Endothelial cell of umbilical vein (primary cell): ENCODE measurements at regions not wholly inside any gene's neighbourhood (a gene's known extent, or its start where the extent isn't known, plus 50 kb on each side); places are given as distances from the start of the nearest gene placed in this dataset.
A peak's percentile ranks its signal among the peaks of the same experiment; 100 is the strongest.

Source experiments
- BruUV-seq: library from RNA; stranded (reverse); fragments of 400-500 nt; replicated peaks from 2 replicates; lab custom pipeline; 2021; lab: Mats Ljungman, UMichigan
- CTCF ChIA-PET: fragments of 300-600, 350-600 bp; sonication (Branson Sonifier 250); formaldehyde crosslinking; loops from one replicate; lab custom pipeline; 2021; ENCODE audit warnings: antibody characterized with exemption, inconsistent platforms; lab: Charles Lee
- POLR2A ChIA-PET: fragments of 300-600, 350-600 bp; sonication (Branson Sonifier 250); formaldehyde crosslinking; loops from one replicate; lab custom pipeline; 2021; ENCODE audit warnings: antibody characterized with exemption, inconsistent platforms; lab: Charles Lee
- DNase-seq: peaks from one replicate; pipeline ENCODE4 v3.0.0-alpha.2; 2011; ENCODE audit warnings: low read depth, low spot score
- FAIRE-seq: peaks from 2 replicates; lab custom pipeline; 2011; peaks lifted over from hg19 to GRCh38; lab: Jason Lieb, UNC
- H2AFZ ChIP-seq: 2 replicates; pipeline ENCODE4 v1.6.0; 2012; ENCODE audit warnings: low read depth, low read length, control low read depth, inconsistent platforms
- H3K27ac ChIP-seq: 2 replicates; pipeline ENCODE4 v1.5.1; 2011; ENCODE audit warnings: low read depth, mild to moderate bottlenecking, control low read depth, low read length, moderate library complexity; ENCODE audit not compliant: insufficient read depth
- H3K27me3 ChIP-seq, 2 experiments: 2 replicates each; pipeline versions ENCODE4 v1.6.0 to v1.6.1; 2011; ENCODE audit warnings: low read length in 2 of 2, mixed read lengths in 1 of 2; ENCODE audit not compliant: control insufficient read depth in 2 of 2, insufficient read depth in 2 of 2
- H3K36me3 ChIP-seq, 2 experiments: 2 replicates in 1 of 2; 3 replicates in 1 of 2; pipeline ENCODE4 v1.5.1; 2011; ENCODE audit warnings: low read length in 2 of 2, mild to moderate bottlenecking in 1 of 2, moderate library complexity in 1 of 2; ENCODE audit not compliant: control insufficient read depth in 2 of 2, insufficient read depth in 2 of 2; ENCODE audit errors: extremely low read depth in 1 of 2
- H3K4me1 ChIP-seq: 3 replicates; pipeline ENCODE4 v1.5.1; 2011; ENCODE audit warnings: mild to moderate bottlenecking, low read length; ENCODE audit not compliant: control insufficient read depth, insufficient read depth; ENCODE audit errors: extremely low read depth
- H3K4me2 ChIP-seq: 2 replicates; pipeline ENCODE4 v1.6.1; 2011; ENCODE audit warnings: low read length, control low read depth, mixed read lengths; ENCODE audit not compliant: insufficient read depth
- H3K4me3 ChIP-seq, 3 experiments: fragments of 200-600 bp in 1 of 3; sonication (generic), shearing (Covaris generic) in 1 of 3; replicated peaks in 1 of 3; 2 replicates each; pipeline ENCODE4 v1.5.1; 2011 to 2016; ENCODE audit warnings: control low read depth in 3 of 3, low read length in 3 of 3, mild to moderate bottlenecking in 2 of 3, inconsistent platforms in 1 of 3, low read depth in 1 of 3, moderate library complexity in 1 of 3; ENCODE audit not compliant: insufficient read depth in 1 of 3
- H3K79me2 ChIP-seq: 2 replicates; pipeline ENCODE4 v1.6.0; 2012; ENCODE audit warnings: low read length, inconsistent platforms; ENCODE audit not compliant: control insufficient read depth, insufficient read depth
- H3K9ac ChIP-seq: replicated peaks from 2 replicates; pipeline ENCODE3; 2011; ENCODE audit warnings: low read length, control low read depth; ENCODE audit not compliant: insufficient read depth; ENCODE audit errors: extremely low read depth
- H3K9me1 ChIP-seq: replicated peaks from 3 replicates; pipeline ENCODE4 v1.6.0; 2011; ENCODE audit warnings: mild to moderate bottlenecking, low read length; ENCODE audit not compliant: control insufficient read depth, insufficient read depth; ENCODE audit errors: extremely low read depth
- H3K9me3 ChIP-seq: replicated peaks from 2 replicates; pipeline ENCODE4 v1.5.1; 2012; ENCODE audit warnings: low read length, inconsistent platforms; ENCODE audit not compliant: control insufficient read depth, insufficient read depth
- H4K20me1 ChIP-seq: replicated peaks from 2 replicates; pipeline ENCODE3; 2011; ENCODE audit warnings: mild to moderate bottlenecking, low read length; ENCODE audit not compliant: control insufficient read depth, insufficient read depth; ENCODE audit errors: extremely low read depth
- CTCF ChIP-seq, 2 donors: IDR thresholded peaks; 1 replicate in 1 of 2; 2 replicates in 1 of 2; pipeline ENCODE4 v1.5.1; 2011; ENCODE audit warnings: low read length in 2 of 2, mild to moderate bottlenecking in 2 of 2, moderate library complexity in 2 of 2, control low read depth in 1 of 2, inconsistent platforms in 1 of 2, low read depth in 1 of 2; ENCODE audit not compliant: insufficient read depth in 1 of 2; ENCODE audit errors: extremely low read depth in 1 of 2
- EZH2 ChIP-seq: IDR thresholded peaks from 2 replicates; pipeline ENCODE4 v1.6.1; 2012; ENCODE audit warnings: borderline replicate concordance, low read depth, mild to moderate bottlenecking, moderate library complexity, low read length, inconsistent platforms; ENCODE audit not compliant: severe bottlenecking
- FOS ChIP-seq: IDR thresholded peaks from 2 replicates; pipeline ENCODE4 v1.6.1; 2011; ENCODE audit warnings: mild to moderate bottlenecking, low read length, moderate library complexity, borderline replicate concordance; ENCODE audit not compliant: insufficient read depth
- GATA2 ChIP-seq: IDR thresholded peaks from 2 replicates; pipeline ENCODE4 v1.7.0; 2011; ENCODE audit warnings: low read depth, mild to moderate bottlenecking, moderate library complexity, mixed read lengths, low read length; ENCODE audit not compliant: insufficient read length, insufficient read depth
- JUN ChIP-seq: IDR thresholded peaks from 2 replicates; pipeline ENCODE4 v1.6.1; 2011; ENCODE audit warnings: borderline replicate concordance, low read depth; ENCODE audit not compliant: insufficient read length, insufficient read depth
- MAX ChIP-seq: IDR thresholded peaks from 2 replicates; pipeline ENCODE4 v1.6.1; 2011; ENCODE audit not compliant: insufficient read depth, insufficient read length
- MYC ChIP-seq: IDR thresholded peaks from one replicate; pipeline ENCODE4 v1.6.1; 2011; ENCODE audit warnings: mild to moderate bottlenecking, low read depth, low read length
- POLR2A ChIP-seq: IDR thresholded peaks from 2 replicates; pipeline ENCODE4 v1.6.1; 2012; ENCODE audit warnings: low read depth, mild to moderate bottlenecking, control low read depth, low read length
- POLR2AphosphoS5 ChIP-seq: IDR thresholded peaks from 2 replicates; pipeline ENCODE4 v1.6.1; 2012; ENCODE audit warnings: low read depth, mild to moderate bottlenecking, control low read depth, low read length, moderate library complexity; ENCODE audit not compliant: insufficient read depth
- dilution Hi-C: fragments of 300-500 bp; cut with MboI; formaldehyde crosslinking; loops from one replicate; pipeline ENCODE4 v1.15.0; 2019; ENCODE audit warnings: low sequenced_read_pairs; ENCODE audit not compliant: extremely low pct_ligation_motif_present
- intact Hi-C: fragments of 100-400 bp; cut with micrococcal nuclease; formaldehyde crosslinking; loops from one replicate; pipeline ENCODE4 v1.10.0; 2022

- Histone ChIP-seq H4K20me1 (no peaks in the 10 kb centered on the region), H2AFZ (peak overlapping the region; percentile 33), H3K4me3 (no peak overlapping the region), H3K9me1 (no peaks in the 10 kb centered on the region), H3K4me1 (peaks cover 33% of the 10 kb centered on the region), H3K9me3 (no peaks in the 10 kb centered on the region), H3K27me3 (no peaks in the 10 kb centered on the region), H3K36me3 (no peaks in the 10 kb centered on the region), H3K79me2 (no peaks in the 10 kb centered on the region), H3K4me2 (no peak overlapping the region), H3K27ac (no peak overlapping the region), H3K9ac (no peak overlapping the region)
- ChIA-PET POLR2A (no interaction called here), CTCF (interaction anchor here (0.6 to 0.8 kb wide), 4 partner anchors 11 to 240 kb away, joined by 3 read pairs; no protein-coding TSS in a partner anchor)
- intact Hi-C loops = no loop called here
- peak; percentile 78 for DNase-seq
- dilution Hi-C loops = no loop called here
- TF ChIP-seq JUN (no peak), GATA2 (peak; percentile 50)
- no TSS peak for BruUV-seq
- peak; percentile 37 for FAIRE-seq
These were observed 138.2 kb downstream of the VAPA start for GRCh38 chr18:10051877-10052631.

GRCh38 chr18:10052871-10053270 lies 139.1 kb downstream of the VAPA start:
- Histone ChIP-seq H3K9me3 (no peaks in the 10 kb centered on the region), H3K9me1 (no peaks in the 10 kb centered on the region), H3K9ac (no peak overlapping the region), H2AFZ (no peak overlapping the region), H3K36me3 (no peaks in the 10 kb centered on the region), H4K20me1 (no peaks in the 10 kb centered on the region), H3K4me3 (no peak overlapping the region), H3K27me3 (no peaks in the 10 kb centered on the region), H3K4me1 (peaks cover 41% of the 10 kb centered on the region), H3K27ac (no peak overlapping the region), H3K79me2 (no peaks in the 10 kb centered on the region), H3K4me2 (no peak overlapping the region)
- FAIRE-seq (no peak), DNase-seq (no peak)
- intact Hi-C loops = no loop called here
- no peak for TF ChIP-seq POLR2AphosphoS5
- TF ChIP-seq MAX = no peak
- TF ChIP-seq GATA2 = no peak
- no peak for TF ChIP-seq EZH2
- TF ChIP-seq FOS = no peak
- TF ChIP-seq POLR2A = no peak
- no peak for TF ChIP-seq MYC
- TF ChIP-seq CTCF (IDR thresholded peaks at IDR 0.05; ENCODE audit: extremely low read depth in 1 of 2, insufficient read depth in 1 of 2, low read depth in 1 of 2, low read length in 2 of 2) = no peak
- TF ChIP-seq JUN = no peak
- ChIA-PET POLR2A (no interaction called here), CTCF (no interaction called here)
- no TSS peak for BruUV-seq
- dilution Hi-C loops = no loop called here
